ENCODE measurements at regions not wholly inside any gene's neighbourhood (a gene's known extent, or its start where the extent isn't known, plus 50 kb on each side); places are given as distances from the start of the nearest gene placed in this dataset.

DNA sequence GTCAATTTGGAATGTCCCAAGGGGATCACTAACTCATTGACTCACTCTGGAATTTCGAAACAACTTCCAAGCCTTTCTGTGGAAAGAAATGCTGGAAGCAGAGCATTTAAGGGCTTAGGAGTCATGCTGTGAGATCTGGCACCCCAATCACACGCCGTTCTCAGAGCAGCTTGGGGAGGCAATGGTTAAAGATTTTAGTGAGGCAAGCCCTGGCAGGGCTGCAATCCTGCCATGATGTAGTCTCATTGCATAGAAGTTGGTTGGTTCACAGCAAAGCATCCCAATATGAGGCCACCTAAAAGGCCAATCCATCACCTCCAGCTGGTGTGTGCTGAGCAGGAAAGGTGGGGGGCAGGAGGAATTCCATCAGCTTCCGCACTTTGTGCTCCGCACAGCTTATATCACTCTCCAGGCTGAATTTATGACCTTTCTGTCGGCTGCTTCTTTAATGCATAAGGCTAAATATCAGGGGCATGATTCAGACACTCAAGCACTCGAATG is 1043.9 kb upstream of the POU3F3 start:
- FAIRE-seq (no peak), DNase-seq (ENCODE audit: insufficient read length, low spot score) (no peak)

DNA sequence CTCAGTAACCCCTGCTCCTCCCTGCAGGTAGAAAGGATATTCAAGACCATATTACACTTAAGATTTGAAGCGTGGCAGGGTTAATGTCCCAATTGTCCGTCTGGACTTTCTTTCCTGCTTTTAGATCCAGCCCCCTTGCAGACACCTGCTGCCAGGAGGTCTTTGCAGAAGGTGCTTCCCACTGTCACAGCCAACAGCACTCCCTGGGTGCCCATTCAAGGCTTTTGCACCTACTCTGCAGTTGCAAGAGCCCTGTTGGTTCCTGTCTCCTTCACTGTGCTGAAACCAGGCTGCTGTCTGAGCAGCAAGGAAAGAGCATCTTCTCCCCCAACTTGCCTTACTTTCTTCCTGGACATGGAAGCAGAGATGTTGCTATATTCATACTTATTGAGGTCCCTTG is 1043.0 kb upstream of the POU3F3 start:
- no peak for FAIRE-seq
- no peak for DNase-seq (ENCODE audit: insufficient read length, low spot score)

GRCh38 chr2:103814016-103814415 is 1039.9 kb upstream of the POU3F3 start:
- no peak for DNase-seq (ENCODE audit: insufficient read length, low spot score)
- no peak for FAIRE-seq

DNA sequence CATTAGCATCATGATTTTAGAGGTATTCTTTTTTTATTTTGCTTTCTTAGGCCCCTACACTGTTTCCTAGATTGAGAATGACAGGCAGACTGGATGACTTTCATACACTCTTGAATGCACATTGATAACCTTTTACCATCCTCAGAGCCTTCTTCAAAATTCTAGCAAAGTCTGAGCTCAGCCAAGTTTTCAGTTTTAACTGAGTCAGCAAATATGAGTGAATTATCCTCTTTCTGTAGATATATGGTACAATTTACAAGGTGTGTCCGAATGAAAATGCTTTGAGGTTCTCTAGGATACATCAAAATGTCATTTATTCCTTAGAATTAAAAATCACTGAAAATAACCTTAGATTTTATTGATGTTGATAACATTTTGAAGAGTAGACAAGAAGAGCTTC is 1038.2 kb upstream of the POU3F3 start:
- FAIRE-seq (no peak), DNase-seq (ENCODE audit: insufficient read length, low spot score) (no peak)

DNA sequence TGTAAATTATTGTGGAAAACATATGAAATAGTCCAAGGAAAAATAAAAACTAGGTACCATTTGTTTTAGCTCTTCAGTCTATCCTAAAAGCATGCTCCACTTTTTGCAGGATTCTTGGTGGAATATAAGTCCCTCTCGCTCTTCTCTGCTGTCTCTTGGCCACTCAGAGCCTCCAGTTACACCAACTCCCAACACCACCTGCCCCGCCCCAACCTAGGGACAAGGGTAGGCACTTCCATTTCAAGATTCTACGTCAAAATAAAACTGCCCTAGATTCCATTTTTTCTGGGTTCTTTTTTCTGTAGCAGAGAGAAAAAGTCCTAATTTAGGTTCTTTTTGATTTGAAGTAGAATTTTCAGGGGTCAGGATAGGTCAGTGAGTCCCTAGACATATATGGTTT is 1036.2 kb upstream of the POU3F3 start:
- DNase-seq (ENCODE audit: insufficient read length, low spot score) (no peak), FAIRE-seq (no peak)

DNA sequence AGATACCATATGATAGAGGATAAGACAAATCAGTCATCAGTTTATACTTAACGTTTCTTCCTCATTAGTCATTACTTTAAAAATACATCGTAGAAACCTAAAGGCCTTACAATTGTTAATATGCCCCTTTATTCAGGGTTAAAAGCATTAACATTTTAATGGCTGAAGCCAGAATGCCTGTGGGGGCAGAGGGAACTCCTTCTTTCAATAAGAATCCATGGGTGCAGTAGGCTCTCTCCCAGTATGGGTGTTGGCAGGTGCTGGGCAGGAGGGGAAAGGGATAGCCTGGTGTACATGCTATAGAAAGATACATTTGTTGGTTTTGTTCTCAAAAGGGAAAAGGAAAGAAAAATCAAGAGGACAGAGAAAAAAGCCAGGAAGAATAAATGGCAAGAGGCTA is 1035.7 kb upstream of the POU3F3 start:
- FAIRE-seq (no peak), DNase-seq (ENCODE audit: insufficient read length, low spot score) (no peak)

- FAIRE-seq (no peak), DNase-seq (ENCODE audit: insufficient read length, low spot score) (no peak)
Observed at GRCh38 chr2:103819599-103819998, 1034.3 kb upstream of the POU3F3 start.

GRCh38 chr2:103823847-103824246 is 1030.1 kb upstream of the POU3F3 start:
- no peak for DNase-seq (ENCODE audit: insufficient read length, low spot score)

DNA sequence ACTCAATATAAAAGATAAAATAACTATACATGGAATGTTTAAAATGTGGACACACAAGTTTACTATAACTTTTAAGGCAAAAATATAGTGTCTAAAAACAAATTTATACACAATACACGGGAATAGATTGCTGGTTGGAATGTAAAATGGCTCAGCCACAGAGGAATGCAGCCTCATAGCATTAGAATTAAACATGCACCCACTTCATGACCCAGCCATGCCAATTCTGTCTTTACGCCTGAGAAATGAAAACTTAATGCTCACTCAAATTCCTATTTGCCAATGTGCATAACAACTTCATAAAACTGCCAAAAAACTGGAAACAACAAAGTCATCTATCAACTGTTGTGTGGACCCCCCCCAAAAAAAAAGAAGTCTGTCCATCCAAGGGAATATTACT is 1006.6 kb upstream of the POU3F3 start:
- no peak for DNase-seq (ENCODE audit: insufficient read length, low spot score)
- no peak for FAIRE-seq

More at GRCh38 chr2:103823847-103824246, 1030.1 kb upstream of the POU3F3 start:
- no peak for FAIRE-seq

DNA sequence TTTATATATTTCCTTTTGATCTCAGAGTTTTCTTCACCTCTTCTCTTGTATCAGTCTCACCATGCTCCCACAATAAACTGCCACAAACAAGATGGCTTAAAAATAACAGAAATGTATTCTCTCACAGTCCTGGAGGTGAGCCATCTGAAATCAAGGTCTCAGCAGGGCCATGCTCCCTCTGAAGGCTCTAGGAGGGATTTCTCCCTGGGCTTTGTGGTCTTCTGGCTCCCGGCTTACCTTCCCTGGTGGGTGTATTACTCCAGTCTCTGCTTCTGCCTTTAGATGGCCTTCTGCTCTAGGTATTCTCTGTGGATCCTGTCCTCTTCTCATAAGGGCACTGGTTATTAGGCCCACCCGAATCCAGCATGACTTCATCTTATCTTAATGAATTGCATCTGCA is 994.7 kb upstream of the POU3F3 start:
- FAIRE-seq (no peak), DNase-seq (ENCODE audit: insufficient read length, low spot score) (no peak)

DNA sequence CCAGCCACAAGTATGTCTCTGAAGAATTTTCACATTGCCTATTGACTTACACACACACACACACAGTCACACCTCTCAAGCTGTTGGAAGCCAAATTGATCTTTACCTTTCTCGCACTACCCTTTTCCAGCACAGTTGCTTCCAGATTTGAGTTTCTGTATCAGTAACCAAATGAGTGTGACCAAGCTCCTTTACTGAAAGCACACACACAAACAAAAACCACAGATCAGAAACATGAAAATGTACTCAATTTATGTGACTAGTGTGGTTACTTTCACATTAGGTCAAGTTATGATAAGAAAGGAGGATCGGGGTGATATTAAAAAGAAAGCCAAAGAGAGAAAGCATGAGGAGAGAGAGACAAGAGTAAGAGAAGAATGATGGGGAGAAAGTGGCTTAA is 993.9 kb upstream of the POU3F3 start:
- FAIRE-seq: no peak
- DNase-seq (ENCODE audit: insufficient read length, low spot score): no peak

GRCh38 chr2:103868396-103868795 is 985.5 kb upstream of the POU3F3 start:
- DNase-seq (ENCODE audit: insufficient read length, low spot score) (no peak), FAIRE-seq (no peak)

GRCh38 chr2:103873716-103874351 is 980.1 kb upstream of the POU3F3 start:
- FAIRE-seq (no peak), DNase-seq (ENCODE audit: insufficient read length, low spot score) (no peak)

- FAIRE-seq: no peak
- no peak for DNase-seq (ENCODE audit: insufficient read length, low spot score)
Observed at GRCh38 chr2:103875131-103875530, 978.8 kb upstream of the POU3F3 start.

- no peak for DNase-seq (ENCODE audit: insufficient read length, low spot score)
- FAIRE-seq: no peak
Observed at GRCh38 chr2:103875531-103875930, 978.4 kb upstream of the POU3F3 start.

- DNase-seq (ENCODE audit: insufficient read length, low spot score) (no peak), FAIRE-seq (no peak)
Observed at GRCh38 chr2:103876611-103877010, 977.3 kb upstream of the POU3F3 start.

GRCh38 chr2:103879101-103879500 is 974.8 kb upstream of the POU3F3 start:
- DNase-seq (ENCODE audit: insufficient read length, low spot score) (no peak), FAIRE-seq (no peak)

DNA sequence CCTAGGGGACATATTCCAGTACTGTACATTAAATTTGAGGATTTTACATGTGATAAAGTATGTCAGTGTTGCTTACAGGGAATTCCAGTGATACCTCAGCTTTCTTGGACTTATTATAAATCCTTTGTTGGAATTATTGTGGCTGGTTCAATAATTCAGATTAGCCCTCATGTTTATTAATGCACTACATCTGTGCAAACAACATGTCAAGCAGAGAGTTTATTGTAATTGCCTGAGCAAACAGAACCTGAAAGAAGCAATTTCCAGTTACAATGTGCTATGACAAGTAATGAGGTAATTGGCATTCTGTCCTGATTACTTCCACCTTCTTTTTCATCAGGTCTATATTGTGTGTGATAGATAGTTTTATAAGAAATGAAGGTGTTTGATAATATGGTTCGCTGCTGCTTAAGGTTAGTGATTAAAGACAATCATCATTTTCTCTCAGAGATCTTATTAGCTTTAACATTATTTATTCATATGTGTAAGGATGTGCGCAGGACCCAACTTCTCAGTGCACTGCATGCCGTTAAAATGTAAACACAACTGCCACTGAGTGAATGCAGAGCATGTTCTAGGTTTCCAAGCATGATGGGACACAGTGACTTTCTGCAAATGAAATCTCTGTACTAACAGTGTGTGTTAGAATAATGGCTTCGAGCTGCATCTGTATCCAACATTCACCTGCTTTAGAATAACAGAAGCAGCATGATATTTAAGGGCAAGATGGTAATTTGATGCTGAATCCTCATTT is 973.7 kb upstream of the POU3F3 start:
- FAIRE-seq: no peak

DNA sequence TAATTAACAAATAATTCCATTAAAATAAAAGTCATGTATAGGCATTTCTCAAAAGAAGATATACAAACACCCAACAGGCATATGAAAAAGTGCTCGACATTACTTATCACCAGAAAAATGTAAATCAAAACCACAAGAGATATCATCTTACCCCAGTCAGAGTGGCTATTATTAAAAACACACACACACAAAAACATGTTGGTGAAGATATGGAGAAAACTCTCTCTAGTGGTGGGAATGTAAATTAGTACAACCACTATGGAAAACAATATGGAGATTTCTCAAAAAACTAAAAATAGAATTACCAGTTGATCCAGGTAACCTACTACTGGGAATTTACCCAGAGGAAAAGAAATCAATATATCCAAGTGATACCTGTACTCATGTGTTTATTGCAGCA is 966.3 kb upstream of the POU3F3 start:
- no peak for FAIRE-seq
- no peak for DNase-seq (ENCODE audit: insufficient read length, low spot score)

More for the DNA sequence above, 973.7 kb upstream of the POU3F3 start:
- no peak for DNase-seq (ENCODE audit: insufficient read length, low spot score)

DNA sequence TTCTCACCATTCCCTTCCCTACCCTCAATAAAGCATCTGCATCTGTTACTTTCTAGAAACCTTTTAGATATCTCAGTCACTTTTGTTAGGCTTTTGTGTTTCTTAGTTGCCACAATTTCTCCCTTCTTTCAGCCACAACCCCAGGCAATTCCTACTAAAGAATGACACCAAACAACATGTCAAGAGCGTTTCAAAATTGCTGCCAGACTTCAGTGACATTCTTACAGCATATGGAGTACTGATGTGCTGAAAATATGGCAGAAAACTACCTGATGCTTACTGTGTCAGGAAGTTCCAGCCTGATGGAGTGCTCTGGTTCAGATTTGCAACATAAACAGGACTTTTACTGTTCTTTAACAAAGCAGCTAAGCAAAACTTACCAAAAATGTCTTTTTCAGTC is 957.7 kb upstream of the POU3F3 start:
- no peak for FAIRE-seq
- DNase-seq (ENCODE audit: insufficient read length, low spot score): no peak

DNA sequence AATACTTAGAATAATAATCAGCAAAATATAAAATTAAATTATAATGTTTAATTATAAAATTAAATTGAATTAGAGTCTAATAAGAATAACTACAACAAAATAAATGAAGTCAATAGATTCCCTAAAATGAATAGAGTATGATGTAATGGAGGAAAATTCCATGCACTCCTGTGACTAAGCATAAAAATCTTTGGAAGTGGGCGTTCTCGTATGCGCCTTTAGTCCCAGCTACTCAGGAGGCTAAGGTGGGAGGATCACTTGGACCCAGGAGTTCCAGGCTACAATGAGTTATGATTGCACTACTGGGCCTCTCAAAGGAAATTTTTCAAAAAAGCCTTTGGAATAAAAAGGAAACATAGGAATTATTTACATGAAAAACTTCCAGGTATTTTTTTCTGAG is 955.4 kb upstream of the POU3F3 start:
- FAIRE-seq (no peak), DNase-seq (ENCODE audit: insufficient read length, low spot score) (no peak)

- DNase-seq (ENCODE audit: insufficient read length, low spot score): no peak
- FAIRE-seq: no peak
Observed at GRCh38 chr2:103902347-103902746, 951.6 kb upstream of the POU3F3 start.

Measured in GM19239 (cell line).